ENCODE measurements at regions not wholly inside any gene's neighbourhood (a gene's known extent, or its start where the extent isn't known, plus 50 kb on each side); places are given as distances from the start of the nearest gene placed in this dataset.
A peak's percentile ranks its signal among the peaks of the same experiment; 100 is the strongest.
"Not testable (repeated sequence)": the region's sequence is repeated elsewhere in the genome, so short reads cannot be mapped to it uniquely, and the experiment has no call there.

DNA sequence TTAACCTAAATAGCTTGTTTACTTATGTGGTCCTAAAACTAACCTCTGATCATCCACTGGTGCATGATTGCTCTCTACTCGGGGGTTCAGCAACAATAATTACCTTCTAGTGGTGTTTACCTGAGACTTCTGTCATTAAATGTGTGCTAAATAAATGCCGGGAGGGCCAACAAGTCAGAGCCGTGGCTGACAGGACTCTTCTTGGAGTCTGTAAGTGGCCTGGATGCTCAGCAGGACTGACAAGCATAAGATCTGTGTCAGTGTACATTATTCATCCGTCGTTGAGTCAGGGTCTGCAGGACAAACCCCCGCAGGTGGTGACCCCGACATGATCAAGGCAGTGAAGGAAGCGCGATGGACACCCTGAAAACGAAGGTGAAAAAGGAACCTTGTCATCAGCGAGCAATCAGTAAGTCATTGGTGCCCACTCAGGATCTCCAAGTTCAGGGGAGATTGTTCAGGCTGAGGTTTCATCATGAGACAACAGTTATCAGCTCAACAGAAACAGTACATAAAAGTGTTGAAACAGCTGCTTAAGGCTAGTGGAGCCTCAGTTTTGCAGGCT is 1466.9 kb downstream of the UQCRFS1 start:
- peak; percentile 8 for DNase-seq

DNA sequence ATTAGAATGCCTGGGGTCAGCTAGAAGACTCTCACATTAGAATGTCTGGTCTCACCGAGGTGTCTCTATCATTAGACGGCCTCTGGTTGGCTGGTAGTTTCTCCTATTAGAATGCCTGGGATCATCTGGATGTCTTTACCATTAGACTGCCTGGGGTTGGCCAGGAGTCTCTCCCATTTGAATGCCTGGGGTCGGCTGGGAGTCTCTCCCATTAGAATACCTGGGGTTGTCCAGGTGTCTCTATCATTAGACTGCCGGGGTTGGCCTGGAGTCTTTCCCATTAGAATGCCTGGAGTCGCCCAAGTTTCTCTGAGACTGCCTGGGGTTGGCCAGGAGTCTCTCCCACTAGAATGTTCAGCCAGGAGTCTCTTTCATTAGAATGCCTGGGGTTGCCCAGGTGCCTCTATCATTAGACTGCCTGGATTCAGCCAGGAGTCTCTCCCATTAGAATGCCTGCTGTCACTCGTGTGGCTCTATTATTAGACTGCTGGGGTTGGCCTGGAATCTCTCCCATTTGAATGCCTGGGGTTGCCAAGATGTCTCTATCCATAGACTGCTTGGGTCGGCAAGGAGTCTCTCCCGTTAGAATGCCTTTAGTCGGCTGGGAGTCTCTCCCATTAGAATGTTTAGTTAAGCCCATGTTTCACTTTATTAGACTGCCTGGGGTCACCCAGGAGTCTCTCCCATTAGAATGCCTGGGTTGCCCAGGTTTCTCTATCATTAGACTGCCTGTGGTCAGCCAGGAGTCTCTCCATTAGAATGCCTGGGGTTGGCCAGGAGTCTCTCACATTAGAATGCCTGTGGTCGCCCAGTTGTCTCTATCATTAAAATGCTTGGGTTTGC is 1467.8 kb downstream of the UQCRFS1 start:
- DNase-seq = peak; percentile 6

DNA sequence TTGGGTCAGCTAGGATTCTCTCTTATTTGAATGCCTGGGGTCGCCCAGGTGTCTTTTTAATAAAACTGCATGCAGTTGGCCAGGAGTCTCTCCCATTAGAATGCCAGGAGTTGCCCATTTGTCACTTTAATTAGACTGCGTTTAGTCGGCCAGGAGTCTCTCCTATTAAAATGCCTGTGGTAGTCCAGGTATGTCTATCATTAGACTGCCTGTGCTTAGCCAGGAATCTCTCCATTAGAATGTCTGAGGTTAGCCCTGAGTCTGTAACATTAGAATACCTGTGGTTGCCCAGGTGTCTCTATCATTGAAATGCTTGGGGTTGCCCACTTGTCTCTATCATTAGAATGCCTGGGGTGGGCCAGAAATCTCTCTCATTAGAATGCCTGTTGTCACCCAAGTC is 1470.9 kb downstream of the UQCRFS1 start:
- DNase-seq = peak; percentile 6

DNA sequence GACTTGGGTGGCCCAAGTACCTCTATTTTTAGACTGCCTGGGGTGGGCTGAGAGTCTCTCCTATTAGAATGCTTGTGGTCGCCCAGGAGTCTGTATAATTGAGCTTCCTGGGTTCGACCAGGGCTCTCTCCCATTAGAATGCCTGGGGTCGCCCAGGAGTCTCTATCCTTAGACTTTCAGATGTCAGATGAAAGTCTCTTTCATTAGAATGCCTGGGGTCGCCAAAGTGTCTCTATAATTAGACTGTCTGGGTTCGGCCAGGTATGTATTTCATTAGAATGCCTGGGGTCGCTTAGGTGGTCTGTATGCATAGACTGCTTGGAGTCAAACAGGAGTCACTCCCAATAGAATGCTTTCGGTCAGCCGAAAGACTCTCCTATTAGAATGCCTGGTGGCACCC is 1471.7 kb downstream of the UQCRFS1 start:
- peak; percentile 12 for DNase-seq

DNA sequence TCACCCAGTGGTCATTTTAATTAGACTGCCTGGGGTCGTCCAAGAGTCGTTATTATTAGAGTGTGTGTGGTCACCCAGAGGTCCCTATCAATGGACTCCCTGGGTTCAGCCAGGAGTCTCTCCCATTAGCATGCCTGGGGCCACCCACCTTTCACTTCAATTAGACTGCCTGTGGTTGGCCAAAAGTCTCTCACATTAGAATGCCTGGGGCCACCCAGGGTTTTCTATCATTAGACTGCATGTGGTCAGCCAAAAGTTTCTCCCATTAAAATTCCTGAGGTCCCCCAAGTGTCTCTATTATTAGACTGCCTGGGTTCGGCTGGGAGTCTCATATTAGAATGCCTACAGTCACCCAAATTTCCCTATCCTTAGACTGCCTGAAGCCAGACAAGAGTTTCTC is 1472.6 kb downstream of the UQCRFS1 start:
- no peak for DNase-seq

DNA sequence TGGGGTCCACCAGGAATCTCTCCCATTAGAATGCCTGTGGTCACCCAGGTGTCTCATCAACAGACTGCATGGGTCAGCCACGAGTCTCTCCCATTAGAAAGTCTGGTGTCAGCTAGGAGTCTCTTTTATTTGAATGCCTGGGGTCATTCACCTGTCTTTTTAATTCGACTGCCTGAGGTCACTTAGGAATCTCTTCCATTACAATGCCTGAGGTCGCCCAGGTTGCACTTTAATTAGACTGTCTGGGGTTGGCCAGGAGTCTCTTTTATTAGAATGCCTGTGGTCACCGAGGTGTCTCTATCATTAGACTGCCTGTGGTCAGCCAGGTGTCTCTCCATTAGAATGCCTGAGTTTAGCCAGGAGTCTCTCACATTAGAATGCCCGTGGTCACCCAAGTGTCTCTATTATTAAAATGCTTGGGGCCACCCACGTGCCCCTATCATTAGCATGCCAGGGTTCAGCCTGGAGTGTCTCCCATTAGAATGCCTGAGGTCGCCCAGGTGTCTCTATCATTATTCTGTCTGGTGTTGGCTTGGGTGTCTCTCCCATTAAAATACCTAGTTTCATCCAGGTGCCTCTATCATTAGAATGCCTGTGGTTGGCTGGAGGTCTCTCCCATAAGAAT is 1474.3 kb downstream of the UQCRFS1 start:
- DNase-seq = no peak

DNA sequence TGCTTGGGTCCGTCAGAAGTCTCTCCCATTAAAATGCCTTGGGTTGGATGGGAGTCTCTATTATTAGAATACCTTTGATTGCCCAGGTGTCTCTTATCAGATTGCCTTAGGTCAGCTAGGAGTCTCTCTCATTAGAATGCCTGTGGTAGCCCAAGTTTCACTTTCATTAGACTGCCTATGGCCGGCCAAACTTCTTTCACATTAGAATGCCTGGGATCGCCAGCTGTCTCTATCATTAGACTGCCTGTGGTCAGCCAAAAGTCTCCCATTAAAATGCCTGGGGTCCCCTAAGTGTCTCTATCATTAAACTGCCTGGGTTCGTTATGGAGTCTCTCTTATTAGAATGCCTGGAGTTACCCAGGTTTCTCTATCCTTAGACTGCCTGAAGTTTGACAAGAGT is 1476.7 kb downstream of the UQCRFS1 start:
- DNase-seq = no peak

DNA sequence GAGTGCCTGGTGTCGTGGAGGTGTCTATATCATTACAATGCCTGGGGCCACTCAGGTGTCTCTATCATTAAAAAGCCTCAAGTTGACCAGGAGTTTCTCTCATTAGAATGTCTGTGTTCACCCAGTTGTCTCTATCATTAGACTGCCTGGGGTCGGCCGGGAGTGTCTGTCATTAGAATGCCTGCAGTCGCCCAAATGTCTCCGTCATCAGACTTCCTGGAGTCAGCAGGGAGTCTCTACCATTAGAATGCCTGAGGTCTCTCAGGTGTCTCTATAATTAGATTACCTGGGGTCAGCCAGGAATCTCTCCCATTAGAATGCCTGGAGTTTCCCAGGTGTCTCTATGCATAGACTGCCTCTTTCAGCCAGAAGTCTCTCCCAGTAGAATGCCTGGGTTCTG is 1477.6 kb downstream of the UQCRFS1 start:
- DNase-seq = no peak

DNA sequence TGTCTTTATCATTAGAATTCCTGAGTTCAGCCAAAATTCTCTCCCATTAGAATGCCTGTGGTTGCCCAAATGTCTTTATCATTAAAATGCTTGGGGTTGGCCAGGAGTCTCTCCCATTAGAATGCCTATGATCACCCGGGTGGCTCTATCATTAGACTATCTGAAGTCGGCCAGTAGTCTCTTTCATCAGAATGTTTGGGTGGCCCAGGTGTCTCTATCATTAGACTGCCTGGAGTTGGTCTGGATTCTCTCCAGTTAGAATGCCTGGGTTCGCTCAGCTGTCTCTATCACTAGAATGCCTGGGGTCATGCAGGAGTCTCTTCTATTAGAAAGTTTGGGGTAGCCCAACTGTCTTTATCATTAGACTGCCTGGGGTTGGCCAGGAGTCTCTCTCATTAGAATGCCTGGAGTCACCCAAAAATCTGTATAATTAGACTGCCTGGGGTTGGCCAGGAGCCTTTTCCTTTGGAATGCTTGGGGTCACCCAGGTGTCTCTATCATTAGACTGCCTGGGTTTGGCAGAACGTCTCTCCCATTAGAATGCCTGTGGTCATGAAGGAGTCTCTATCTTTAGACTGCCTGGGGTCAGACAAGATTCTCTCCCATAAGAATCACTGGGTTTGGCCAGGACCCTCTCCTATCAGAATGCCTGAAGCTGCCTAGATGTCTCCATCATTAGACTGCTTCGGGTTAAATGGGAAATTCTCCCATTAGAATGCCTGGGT is 1478.3 kb downstream of the UQCRFS1 start:
- DNase-seq = no peak

DNA sequence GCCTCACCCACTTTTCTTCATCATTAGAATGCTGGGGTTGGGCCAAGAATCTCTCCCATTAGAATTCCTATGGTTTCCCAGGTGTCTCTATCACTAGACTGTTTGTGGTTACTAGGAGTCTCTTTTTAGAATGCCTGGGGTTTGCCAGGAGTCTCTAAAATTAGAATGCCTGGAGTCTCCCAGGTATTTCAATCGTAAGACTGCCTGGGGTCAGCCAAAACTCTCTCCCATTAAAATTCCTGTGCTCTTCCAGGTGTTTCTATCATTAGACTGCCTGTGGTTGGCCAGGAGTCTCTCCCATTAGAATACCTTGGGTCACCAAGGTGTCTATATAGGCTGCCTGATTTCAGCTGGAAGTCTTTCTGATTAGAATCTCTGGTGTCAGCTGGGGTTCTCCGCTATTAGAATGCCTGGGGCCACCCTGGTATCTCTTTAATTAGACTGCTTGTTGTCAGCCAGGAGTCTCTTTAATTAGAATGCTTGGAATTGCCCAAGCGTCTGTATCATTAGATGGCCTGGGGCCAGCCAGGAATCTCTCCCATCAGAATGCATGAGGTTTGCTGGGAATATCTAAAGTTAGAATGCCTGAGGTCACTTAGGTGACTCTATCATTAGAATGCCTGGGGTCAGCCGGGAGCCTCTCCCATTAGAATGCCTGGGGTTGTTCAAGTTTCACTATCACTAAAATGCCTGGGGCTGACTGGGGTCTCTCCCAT is 1479.2 kb downstream of the UQCRFS1 start:
- DNase-seq = no peak

DNA sequence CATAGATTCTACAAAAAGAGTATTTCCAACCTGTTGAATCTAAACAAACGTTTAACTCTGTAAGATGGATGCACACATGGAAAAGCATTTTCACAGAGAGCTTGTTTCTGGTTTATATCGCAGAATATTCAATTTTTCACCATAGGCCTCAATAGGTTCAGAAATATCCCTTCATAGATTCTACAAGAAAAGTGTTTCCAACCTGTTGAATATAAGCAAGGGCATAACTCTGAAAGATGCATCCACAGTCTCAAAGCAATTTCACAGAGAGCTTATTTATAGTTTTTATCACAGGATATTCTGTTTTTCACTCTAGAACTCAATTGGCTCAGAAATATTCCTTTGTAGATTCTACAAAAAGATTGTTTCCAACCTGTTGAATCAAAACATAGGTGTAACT is 1483.6 kb downstream of the UQCRFS1 start:
- DNase-seq = no peak

DNA sequence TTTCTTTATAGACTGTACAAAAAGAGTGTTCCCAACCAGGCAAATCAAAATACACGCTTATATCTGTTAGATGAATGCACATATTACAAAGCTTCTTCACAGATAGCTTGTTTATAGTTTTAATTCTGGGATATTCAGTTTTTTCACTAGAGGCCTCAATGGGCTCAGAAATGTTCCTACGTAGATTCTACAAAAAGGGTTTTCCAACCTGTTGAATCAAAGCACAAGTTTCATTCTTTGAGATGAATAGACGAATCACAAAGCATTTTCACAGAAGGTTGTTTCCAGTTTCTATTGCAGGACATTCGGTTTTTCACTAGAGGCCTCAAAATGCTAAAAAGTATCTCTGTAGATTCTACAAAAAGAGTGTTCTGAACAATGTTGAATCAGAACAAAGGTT is 1490.3 kb downstream of the UQCRFS1 start:
- no peak for DNase-seq

DNA sequence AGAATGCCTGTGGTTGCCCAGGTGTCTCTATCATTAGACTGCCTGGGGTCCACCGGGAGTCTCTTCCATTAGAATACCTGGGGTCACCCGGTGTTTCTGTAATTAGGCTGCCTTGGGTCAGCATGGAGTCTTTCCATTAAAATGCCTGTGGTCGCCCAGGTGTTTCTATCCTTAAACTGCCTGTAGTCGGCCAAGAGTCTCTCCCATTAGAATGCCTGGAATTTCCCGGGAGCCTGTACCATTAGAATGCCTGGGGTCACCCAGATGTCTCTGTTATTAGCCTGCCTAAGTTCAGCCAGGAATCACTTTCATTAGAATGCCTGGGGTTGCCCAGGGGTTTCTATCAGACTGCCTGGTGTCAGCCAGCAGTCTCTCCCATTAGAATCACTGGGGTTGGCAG is 1492.8 kb downstream of the UQCRFS1 start:
- DNase-seq = no peak

DNA sequence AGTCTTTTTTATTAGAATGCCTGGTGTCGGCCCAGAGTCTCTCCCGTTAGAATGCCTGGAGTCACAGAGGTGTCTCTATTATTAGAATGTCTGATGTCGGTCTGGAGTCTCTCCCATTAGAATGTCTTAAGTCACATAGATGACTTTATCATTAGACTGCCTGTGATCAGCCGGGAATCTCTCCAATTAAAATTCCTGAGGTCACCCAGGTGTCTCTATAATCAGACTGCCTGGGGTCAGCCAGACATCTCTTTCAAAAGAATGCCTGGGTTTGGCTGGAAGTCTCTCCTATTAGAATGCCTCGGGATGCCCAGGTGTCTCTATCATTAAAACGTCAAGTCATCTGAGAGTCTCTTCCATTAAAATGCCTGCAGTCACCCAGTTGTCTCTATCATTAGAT is 1493.9 kb downstream of the UQCRFS1 start:
- DNase-seq = no peak

DNA sequence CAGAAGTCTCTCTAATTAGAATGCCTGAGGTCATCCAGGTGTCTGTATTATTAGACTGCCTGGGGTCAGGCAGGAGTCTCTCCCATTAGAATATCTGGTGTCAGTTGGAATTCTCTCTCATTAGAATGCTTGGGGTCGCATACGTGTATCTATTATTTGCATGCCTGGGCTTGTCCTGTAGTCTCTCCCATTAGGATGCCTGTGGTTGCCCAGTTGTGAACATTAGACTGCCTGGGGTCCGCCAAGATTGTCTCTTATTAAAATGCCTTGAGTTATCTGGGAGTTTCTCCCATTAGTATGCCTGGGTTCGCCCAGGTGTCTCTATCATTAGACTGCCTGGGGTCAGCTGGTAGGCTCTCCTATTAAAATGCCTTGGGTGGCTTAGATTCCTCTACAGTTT is 1494.7 kb downstream of the UQCRFS1 start:
- no peak for DNase-seq

DNA sequence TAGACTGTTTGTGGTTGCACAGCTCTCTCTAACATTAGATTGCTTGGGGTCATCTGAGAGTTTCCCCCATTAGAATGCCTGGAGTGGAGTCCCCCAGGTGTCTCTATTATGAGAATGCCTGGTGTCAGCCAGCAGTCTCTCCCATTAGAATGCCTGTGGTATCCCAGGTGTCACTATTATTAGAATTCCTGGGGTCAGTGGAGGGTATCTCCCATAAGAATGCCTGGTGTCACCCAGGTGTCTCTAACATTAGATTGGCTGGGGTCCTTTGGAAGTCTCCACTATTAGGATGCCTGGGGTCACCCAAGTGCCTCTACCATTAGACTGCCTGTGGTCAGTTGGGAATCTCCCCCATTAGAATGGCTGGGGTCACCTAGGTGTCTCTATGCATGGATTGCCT is 1495.1 kb downstream of the UQCRFS1 start:
- no peak for DNase-seq

DNA sequence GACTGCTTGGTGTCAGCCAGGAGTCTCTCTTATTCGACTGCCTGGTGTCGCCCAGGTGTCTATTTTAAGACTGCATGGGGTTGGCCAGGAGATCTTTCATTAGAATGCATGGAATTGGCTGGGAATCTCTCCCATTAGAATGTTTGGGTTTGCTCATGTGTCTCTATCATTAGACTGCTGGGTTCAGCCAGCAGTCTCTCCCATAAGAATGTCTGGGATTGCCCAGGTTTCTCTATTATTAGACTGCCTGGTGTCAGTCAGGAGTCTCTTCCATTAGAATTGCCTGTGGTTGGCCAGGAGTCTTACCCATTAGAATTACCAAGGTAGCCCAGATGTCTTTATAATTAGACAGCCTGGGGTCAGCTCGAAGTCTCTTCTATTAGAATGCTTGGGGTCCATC is 1496.0 kb downstream of the UQCRFS1 start:
- DNase-seq = no peak

DNA sequence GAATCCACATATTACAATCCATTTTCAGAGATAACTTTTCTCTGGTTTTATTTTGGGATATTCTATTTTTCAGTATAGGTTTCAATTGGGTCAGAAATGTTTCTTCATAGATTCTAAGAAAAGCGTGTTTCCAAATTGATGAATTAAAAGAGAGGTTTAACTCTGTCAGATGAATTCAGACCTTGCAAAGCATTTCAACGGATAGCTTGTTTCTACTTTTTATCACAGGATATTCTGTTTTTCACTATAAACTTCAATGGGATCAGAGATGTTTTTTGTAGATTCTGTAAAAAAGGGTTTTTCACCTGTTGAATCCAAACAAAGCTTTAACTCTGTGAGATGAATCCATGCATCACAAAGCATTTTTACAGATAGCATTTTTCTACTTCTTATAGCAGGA is 1498.1 kb downstream of the UQCRFS1 start:
- DNase-seq = no peak

DNA sequence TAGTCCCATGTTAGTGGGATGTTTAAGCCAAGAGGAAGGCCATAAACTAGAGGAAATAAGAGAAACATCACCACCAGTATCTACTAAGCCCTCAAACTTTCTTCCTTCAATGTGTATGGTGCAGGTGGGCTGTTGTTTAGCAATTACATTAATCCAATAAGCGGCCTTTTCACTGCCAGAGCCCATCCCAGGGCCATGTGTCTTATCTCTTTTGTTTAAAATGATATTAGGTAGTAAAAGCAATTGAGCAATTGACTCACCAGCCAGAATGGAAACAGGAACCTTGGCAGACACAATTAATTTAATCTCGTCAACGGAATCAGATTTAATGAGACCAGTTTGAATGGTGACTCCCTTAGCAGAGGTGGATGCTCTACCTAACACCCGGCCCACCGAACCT is 1503.5 kb downstream of the UQCRFS1 start:
- DNase-seq = no peak

DNA sequence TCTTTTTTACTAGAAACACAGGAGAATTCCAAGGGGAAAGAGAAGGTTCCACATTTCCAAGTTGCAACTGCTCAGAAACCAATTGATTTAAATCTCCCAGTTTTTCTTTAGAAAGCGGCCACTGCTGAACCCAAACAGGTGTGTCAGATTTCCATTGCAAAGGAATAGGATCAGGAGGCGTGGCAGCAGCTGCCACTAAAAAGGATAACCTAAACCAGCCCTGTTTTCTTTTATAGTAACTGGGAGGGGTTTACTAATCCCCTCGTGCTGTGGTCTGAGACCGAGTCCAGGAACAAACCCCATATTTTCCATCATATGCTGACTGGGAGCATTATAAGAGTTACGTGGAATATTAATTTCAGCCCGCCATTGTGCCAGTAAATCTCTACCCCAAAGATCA is 1504.0 kb downstream of the UQCRFS1 start:
- not testable (repeated sequence) for DNase-seq

DNA sequence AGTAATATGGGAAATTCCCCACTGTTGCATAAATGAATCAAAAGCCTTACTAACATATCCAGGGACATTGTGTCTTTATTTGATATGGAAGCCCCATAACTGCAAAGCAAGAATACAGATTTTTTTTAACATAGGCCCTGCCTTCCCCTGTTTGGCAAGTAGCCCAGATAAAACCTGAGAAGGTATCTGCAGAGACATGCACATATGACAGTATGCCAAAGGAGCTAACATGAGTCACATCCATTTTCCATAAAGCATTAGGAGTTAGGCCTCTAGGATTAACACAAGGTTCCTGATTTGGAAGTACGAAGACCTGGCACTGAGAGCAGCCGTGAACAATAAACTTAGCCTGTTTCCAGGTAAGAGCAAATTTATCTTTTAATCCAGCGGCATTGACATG is 1505.9 kb downstream of the UQCRFS1 start:
- DNase-seq = not testable (repeated sequence)

DNA sequence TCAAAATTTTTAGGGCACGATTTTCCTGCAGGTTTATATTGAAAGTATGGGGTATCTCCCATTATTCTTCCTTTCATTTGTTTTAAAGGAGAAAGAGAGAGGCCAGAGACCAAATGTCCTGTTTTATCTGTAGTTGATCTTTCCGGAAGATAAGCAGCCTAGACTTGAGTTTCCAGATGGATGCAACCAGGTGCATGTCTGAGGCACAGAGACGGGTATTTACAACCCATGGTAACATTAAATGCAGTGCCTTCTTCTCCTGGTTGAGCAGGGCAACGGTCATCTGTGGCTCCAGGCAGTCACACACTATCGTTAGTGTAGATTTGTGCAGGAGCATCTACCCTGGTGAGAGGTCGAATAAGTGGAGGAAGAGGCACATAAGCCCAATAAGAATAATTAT is 1507.1 kb downstream of the UQCRFS1 start:
- no peak for DNase-seq

Data from activated CD8-positive, alpha-beta memory T cell treated with anti-CD3 and anti-CD28 coated beads, Interleukin-2, amount 50 U/mL, for 48 hours (primary cell).